Mesenchymal stem cell (in vitro differentiated cells and primary cell): ENCODE measurements at regions not wholly inside any gene's neighbourhood (a gene's known extent, or its start where the extent isn't known, plus 50 kb on each side); places are given as distances from the start of the nearest gene placed in this dataset.

Experiments
- DNase-seq: peaks from one replicate; pipeline ENCODE4 v3.0.0-alpha.2; 2013
- H2AFZ ChIP-seq: one replicate; pipeline ENCODE4 v1.6.1; 2013; ENCODE audit warnings: low read depth, mild to moderate bottlenecking, control low read depth, inconsistent platforms, low read length, moderate library complexity
- H2AK5ac ChIP-seq: 2 replicates; pipeline ENCODE4 v1.6.1; 2013; ENCODE audit warnings: low read length, moderate library complexity, mild to moderate bottlenecking, inconsistent platforms; ENCODE audit not compliant: severe bottlenecking
- H2BK120ac ChIP-seq: one replicate; pipeline ENCODE4 v1.6.1; 2013; ENCODE audit warnings: low read depth, mild to moderate bottlenecking, inconsistent platforms, low read length, moderate library complexity
- H2BK12ac ChIP-seq, 2 experiments: one replicate each; pipeline ENCODE4 v1.6.1; 2013; ENCODE audit warnings: inconsistent platforms in 2 of 2, low read length in 2 of 2, mild to moderate bottlenecking in 2 of 2, moderate library complexity in 2 of 2, control low read depth in 1 of 2
- H2BK15ac ChIP-seq: one replicate; pipeline ENCODE4 v1.6.1; 2013; ENCODE audit warnings: mild to moderate bottlenecking, low read depth, inconsistent platforms; ENCODE audit not compliant: poor library complexity, severe bottlenecking
- H2BK5ac ChIP-seq: 2 replicates; pipeline ENCODE4 v1.6.1; 2013; ENCODE audit warnings: low read depth, mild to moderate bottlenecking, low read length, control low read depth, inconsistent platforms; ENCODE audit not compliant: poor library complexity, severe bottlenecking
- H3K14ac ChIP-seq, 2 experiments: one replicate each; pipeline ENCODE4 v1.6.1; 2013; ENCODE audit warnings: inconsistent platforms in 2 of 2, low read length in 2 of 2, control low read depth in 1 of 2, mild to moderate bottlenecking in 1 of 2, moderate library complexity in 1 of 2
- H3K18ac ChIP-seq, 2 experiments: one replicate each; pipeline ENCODE4 v1.6.1; 2013; ENCODE audit warnings: inconsistent platforms in 2 of 2, low read length in 2 of 2, control low read depth in 1 of 2, low read depth in 1 of 2, mild to moderate bottlenecking in 1 of 2
- H3K23ac ChIP-seq, 2 experiments: one replicate each; pipeline ENCODE4 v1.6.1; 2013; ENCODE audit warnings: inconsistent platforms in 2 of 2, low read length in 2 of 2, mild to moderate bottlenecking in 2 of 2, moderate library complexity in 2 of 2, control low read depth in 1 of 2
- H3K27ac ChIP-seq: 2 replicates; pipeline ENCODE4 v1.5.1; 2013; ENCODE audit warnings: mild to moderate bottlenecking, moderate library complexity, low read length, control low read depth, inconsistent platforms; ENCODE audit not compliant: poor library complexity, severe bottlenecking
- H3K27me3 ChIP-seq, 2 experiments: 2 replicates each; pipeline versions ENCODE4 v1.6.1 to v1.7.0; 2013; ENCODE audit warnings: low read length in 2 of 2, mild to moderate bottlenecking in 2 of 2, moderate library complexity in 2 of 2, control low read depth in 1 of 2, inconsistent platforms in 1 of 2; ENCODE audit not compliant: control insufficient read depth in 1 of 2, insufficient read depth in 1 of 2
- H3K36me3 ChIP-seq, 2 experiments: 2 replicates each; pipeline versions ENCODE4 v1.6.1 to v1.7.0; 2013; ENCODE audit warnings: low read length in 2 of 2, control low read depth in 1 of 2, inconsistent platforms in 1 of 2, low read depth in 1 of 2, mild to moderate bottlenecking in 1 of 2; ENCODE audit not compliant: insufficient read depth in 2 of 2, control insufficient read depth in 1 of 2
- H3K4ac ChIP-seq, 2 experiments: one replicate each; pipeline ENCODE4 v1.6.1; 2013; ENCODE audit warnings: inconsistent platforms in 2 of 2, low read length in 2 of 2, mild to moderate bottlenecking in 2 of 2, moderate library complexity in 2 of 2, control low read depth in 1 of 2, low read depth in 1 of 2
- H3K4me1 ChIP-seq: 2 replicates; pipeline ENCODE4 v1.6.1; 2013; ENCODE audit warnings: low read depth, low read length, control low read depth; ENCODE audit not compliant: control insufficient read depth, insufficient read depth
- H3K4me2 ChIP-seq: 2 replicates; pipeline ENCODE4 v1.6.1; 2013; ENCODE audit warnings: low read length, mild to moderate bottlenecking, inconsistent platforms; ENCODE audit not compliant: poor library complexity, severe bottlenecking
- H3K4me3 ChIP-seq, 2 experiments: 2 replicates each; pipeline versions ENCODE4 v1.5.1 to v1.7.0; 2013; ENCODE audit warnings: low read length in 2 of 2, mild to moderate bottlenecking in 2 of 2, control low read depth in 1 of 2, low read depth in 1 of 2; ENCODE audit not compliant: insufficient read depth in 1 of 2
- H3K79me1 ChIP-seq: replicated peaks from 2 replicates; pipeline ENCODE4 v1.6.1; 2013; ENCODE audit warnings: mild to moderate bottlenecking, control low read depth, low read length, inconsistent platforms; ENCODE audit not compliant: poor library complexity, severe bottlenecking
- H3K9ac ChIP-seq: 2 replicates; pipeline ENCODE4 v1.7.0; 2013; ENCODE audit warnings: mild to moderate bottlenecking, low read length, moderate library complexity
- H3K9me3 ChIP-seq: 2 replicates; pipeline ENCODE4 v1.7.0; 2013; ENCODE audit warnings: mild to moderate bottlenecking, low read length; ENCODE audit not compliant: control insufficient read depth
- H4K8ac ChIP-seq: one replicate; pipeline ENCODE4 v1.6.1; 2013; ENCODE audit warnings: inconsistent platforms, mild to moderate bottlenecking, low read length, moderate library complexity
- H4K91ac ChIP-seq: one replicate; pipeline ENCODE4 v1.6.1; 2013; ENCODE audit warnings: mild to moderate bottlenecking, low read length, inconsistent platforms
- WGBS: methylation state at CpG from one replicate; pipeline ENCODE4 v1.1.7; 2013; ENCODE audit warnings: mixed read lengths; 5-methylcytosine and 5-hydroxymethylcytosine counted together

GRCh38 chr7:125727215-125727614, 797.6 kb upstream of the POT1 start:
- H2BK12ac ChIP-seq: no peak overlapping the region
- no peaks in the 10 kb centered on the region for H3K79me1 ChIP-seq
- H2BK120ac ChIP-seq: no peak overlapping the region
- no peak overlapping the region for H2BK15ac ChIP-seq
- no peak overlapping the region for H3K9ac ChIP-seq
- H3K18ac ChIP-seq: no peak overlapping the region
- no peak overlapping the region for H2AFZ ChIP-seq
- no peak overlapping the region for H3K27ac ChIP-seq
- no peak overlapping the region for H4K8ac ChIP-seq
- H3K36me3 ChIP-seq: no peaks in the 10 kb centered on the region
- no peaks in the 10 kb centered on the region for H3K4me1 ChIP-seq
- H2BK5ac ChIP-seq: no peak overlapping the region
- no peak overlapping the region for H3K4ac ChIP-seq
- no peak overlapping the region for H3K23ac ChIP-seq
- H3K14ac ChIP-seq: no peak overlapping the region
- H3K9me3 ChIP-seq: peaks cover 8% of the 10 kb centered on the region
- H2AK5ac ChIP-seq: no peak overlapping the region
- 69% methylated on average over 1 of the region's 1 CpG for WGBS
- H3K4me3 ChIP-seq: no peak overlapping the region
- DNase-seq: no peak
- H4K91ac ChIP-seq: no peak overlapping the region
- H3K4me2 ChIP-seq: no peak overlapping the region
- no peaks in the 10 kb centered on the region for H3K27me3 ChIP-seq

- Histone ChIP-seq H3K14ac (no peak overlapping the region), H4K8ac (no peak overlapping the region), H3K4me1 (no peaks in the 10 kb centered on the region), H3K18ac (no peak overlapping the region), H3K36me3 (no peaks in the 10 kb centered on the region), H3K79me1 (no peaks in the 10 kb centered on the region), H3K4me3 (no peak overlapping the region), H2AFZ (no peak overlapping the region), H2BK5ac (no peak overlapping the region), H4K91ac (no peak overlapping the region), H3K4ac (no peak overlapping the region), H2BK15ac (no peak overlapping the region), H3K9ac (no peak overlapping the region), H3K27ac (no peak overlapping the region), H3K23ac (no peak overlapping the region), H3K27me3 (no peaks in the 10 kb centered on the region), H2BK12ac (no peak overlapping the region), H3K4me2 (no peak overlapping the region), H2AK5ac (no peak overlapping the region), H2BK120ac (no peak overlapping the region), H3K9me3 (peaks cover 2% of the 10 kb centered on the region)
- DNase-seq: no peak
- no CpG with 5 or more reads among the region's 1 CpG for whole genome bisulfite sequencing
Observed at GRCh38 chr7:125695626-125696025, 766.0 kb upstream of the POT1 start.

GRCh38 chr7:125683156-125683555, 753.5 kb upstream of the POT1 start:
- Histone ChIP-seq H3K9ac (no peak overlapping the region), H2BK15ac (no peak overlapping the region), H3K27ac (no peak overlapping the region), H2AFZ (no peak overlapping the region), H3K14ac (no peak overlapping the region), H3K79me1 (no peaks in the 10 kb centered on the region), H3K36me3 (no peaks in the 10 kb centered on the region), H3K4me2 (no peak overlapping the region), H4K91ac (no peak overlapping the region), H2BK5ac (no peak overlapping the region), H3K4me3 (no peak overlapping the region), H3K23ac (no peak overlapping the region), H3K27me3 (no peaks in the 10 kb centered on the region), H2BK12ac (no peak overlapping the region), H4K8ac (no peak overlapping the region), H3K18ac (no peak overlapping the region), H3K4me1 (no peaks in the 10 kb centered on the region), H2BK120ac (no peak overlapping the region), H3K9me3 (no peaks in the 10 kb centered on the region), H2AK5ac (no peak overlapping the region), H3K4ac (no peak overlapping the region)
- no peak for DNase-seq

- H3K36me3 ChIP-seq: no peaks in the 10 kb centered on the region
- no peak overlapping the region for H3K4me2 ChIP-seq
- no peak overlapping the region for H3K4me3 ChIP-seq
- DNase-seq: no peak
- H3K23ac ChIP-seq: no peak overlapping the region
- H3K4ac ChIP-seq: no peak overlapping the region
- H2BK5ac ChIP-seq: no peak overlapping the region
- H3K27me3 ChIP-seq: no peaks in the 10 kb centered on the region
- H3K79me1 ChIP-seq: no peaks in the 10 kb centered on the region
- H3K9me3 ChIP-seq: no peaks in the 10 kb centered on the region
- no peak overlapping the region for H2BK15ac ChIP-seq
- H4K91ac ChIP-seq: no peak overlapping the region
- no peak overlapping the region for H4K8ac ChIP-seq
- no peaks in the 10 kb centered on the region for H3K4me1 ChIP-seq
- no peak overlapping the region for H2AK5ac ChIP-seq
- no peak overlapping the region for H3K27ac ChIP-seq
- WGBS: 92% methylated on average over 3 of the region's 3 CpGs
- H3K14ac ChIP-seq: peak overlapping the region in 1 of 2 experiments; percentile 28
- H3K18ac ChIP-seq: no peak overlapping the region
- H2AFZ ChIP-seq: no peak overlapping the region
- no peak overlapping the region for H3K9ac ChIP-seq
- H2BK120ac ChIP-seq: no peak overlapping the region
- H2BK12ac ChIP-seq: no peak overlapping the region
Observed at GRCh38 chr7:125681508-125681907, 751.9 kb upstream of the POT1 start.
